ENCODE measurements at regions not wholly inside any gene's neighbourhood (a gene's known extent, or its start where the extent isn't known, plus 50 kb on each side); places are given as distances from the start of the nearest gene placed in this dataset.

- TF ChIP-seq EZH2phosphoT487 (IDR thresholded peaks at IDR 0.05; ENCODE audit: low read depth, severe bottlenecking, unreplicated experiment) (no peak), EZH2 (IDR thresholded peaks at IDR 0.05; ENCODE audit: borderline replicate concordance) (no peak)
- TF ChIP-seq, protein P1, sequence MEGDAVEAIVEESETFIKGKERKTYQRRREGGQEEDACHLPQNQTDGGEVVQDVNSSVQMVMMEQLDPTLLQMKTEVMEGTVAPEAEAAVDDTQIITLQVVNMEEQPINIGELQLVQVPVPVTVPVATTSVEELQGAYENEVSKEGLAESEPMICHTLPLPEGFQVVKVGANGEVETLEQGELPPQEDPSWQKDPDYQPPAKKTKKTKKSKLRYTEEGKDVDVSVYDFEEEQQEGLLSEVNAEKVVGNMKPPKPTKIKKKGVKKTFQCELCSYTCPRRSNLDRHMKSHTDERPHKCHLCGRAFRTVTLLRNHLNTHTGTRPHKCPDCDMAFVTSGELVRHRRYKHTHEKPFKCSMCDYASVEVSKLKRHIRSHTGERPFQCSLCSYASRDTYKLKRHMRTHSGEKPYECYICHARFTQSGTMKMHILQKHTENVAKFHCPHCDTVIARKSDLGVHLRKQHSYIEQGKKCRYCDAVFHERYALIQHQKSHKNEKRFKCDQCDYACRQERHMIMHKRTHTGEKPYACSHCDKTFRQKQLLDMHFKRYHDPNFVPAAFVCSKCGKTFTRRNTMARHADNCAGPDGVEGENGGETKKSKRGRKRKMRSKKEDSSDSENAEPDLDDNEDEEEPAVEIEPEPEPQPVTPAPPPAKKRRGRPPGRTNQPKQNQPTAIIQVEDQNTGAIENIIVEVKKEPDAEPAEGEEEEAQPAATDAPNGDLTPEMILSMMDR (IDR thresholded peaks at IDR 0.05; ENCODE audit: poor library complexity): no peak
Observed at GRCh38 chr12:124624823-124625222, 57.4 kb upstream of the NCOR2 start.

Measured in hepatocyte (in vitro differentiated cells).